GM12878 (cell line): ENCODE measurements at regions not wholly inside any gene's neighbourhood (a gene's known extent, or its start where the extent isn't known, plus 50 kb on each side); places are given as distances from the start of the nearest gene placed in this dataset.

Experiments
- ATAC-seq: fragments of 200-7000 bp; cut with Tn5 transposase; 3 replicates; pipeline ENCODE4 v1.9.1; 2020; ENCODE audit warnings: mild to moderate bottlenecking, moderate library complexity
- BruUV-seq: library from RNA; stranded (reverse); fragments of 400-500 nt; replicated peaks from 2 replicates; lab custom pipeline; 2021; lab: Mats Ljungman, UMichigan
- CTCF ChIA-PET: fragments of 300-600 bp; sonication (Branson Sonifier 250); formaldehyde crosslinking; extraction: SDS; loops from one replicate; lab custom pipeline; 2021; ENCODE audit warnings: inconsistent platforms; lab: Yijun Ruan, JAX
- POLR2A ChIA-PET: fragments of 350-600 bp; formaldehyde crosslinking; extraction: SDS; loops from one replicate; lab custom pipeline; 2021; ENCODE audit warnings: inconsistent platforms; lab: Charles Lee
- RAD21 ChIA-PET: fragments of 300-600 bp; sonication (Branson Sonifier 250); formaldehyde crosslinking; loops from one replicate; lab custom pipeline; 2023; ENCODE audit warnings: antibody characterized with exemption; ENCODE audit not compliant: unreplicated experiment; lab: Charles Lee
- SMC1A ChIA-PET: fragments of 300-600 bp; sonication (Branson Sonifier 250); formaldehyde crosslinking; loops from one replicate; lab custom pipeline; 2023; ENCODE audit not compliant: unreplicated experiment, uncharacterized antibody; lab: Charles Lee
- DNase-seq: peaks from one replicate; pipeline ENCODE4 v3.0.0-alpha.2; 2011; ENCODE audit warnings: low read depth, low spot score
- FAIRE-seq: peaks from 3 replicates; lab custom pipeline; 2011; peaks lifted over from hg19 to GRCh38; lab: Jason Lieb, UNC
- H2AFZ ChIP-seq: 2 replicates; pipeline ENCODE4 v1.6.0; 2011; ENCODE audit warnings: low read depth, low read length, control low read depth; ENCODE audit not compliant: control insufficient read depth
- H3K27ac ChIP-seq: 2 replicates; pipeline ENCODE4 v1.5.1; 2011; ENCODE audit warnings: control low read depth; ENCODE audit not compliant: control insufficient read depth, insufficient read depth
- H3K27me3 ChIP-seq, 2 experiments: replicated peaks in 1 of 2; 2 replicates each; pipeline versions ENCODE4 v1.6.0 to v1.6.1; 2011; ENCODE audit warnings: low read length in 1 of 2; ENCODE audit not compliant: control insufficient read depth in 2 of 2, insufficient read depth in 2 of 2
- H3K36me3 ChIP-seq, 2 experiments: 2 replicates each; pipeline ENCODE4 v1.5.1; 2011; ENCODE audit warnings: low read length in 1 of 2; ENCODE audit not compliant: control insufficient read depth in 2 of 2, insufficient read depth in 2 of 2
- H3K4me1 ChIP-seq: 2 replicates; pipeline ENCODE4 v1.6.1; 2011; ENCODE audit warnings: mild to moderate bottlenecking, low read length, moderate library complexity, mixed read lengths; ENCODE audit not compliant: control insufficient read depth, insufficient read depth
- H3K4me2 ChIP-seq: 2 replicates; pipeline ENCODE4 v1.6.0; 2011; ENCODE audit warnings: control low read depth; ENCODE audit not compliant: control insufficient read depth, insufficient read depth
- H3K4me3 ChIP-seq: fragments of 200-600 bp; sonication (generic); 2 replicates; pipeline ENCODE4 v1.5.1; 2016
- H3K79me2 ChIP-seq: 2 replicates; pipeline ENCODE4 v1.6.0; 2011; ENCODE audit warnings: low read length; ENCODE audit not compliant: control insufficient read depth, insufficient read depth
- H3K9ac ChIP-seq: 2 replicates; pipeline ENCODE4 v1.8.0; 2011; ENCODE audit warnings: low read length, control low read depth, mixed read lengths; ENCODE audit not compliant: control insufficient read depth, insufficient read depth
- H3K9me3 ChIP-seq: replicated peaks from 3 replicates; pipeline ENCODE4 v1.5.1; 2011; ENCODE audit warnings: mild to moderate bottlenecking, low read length; ENCODE audit not compliant: control insufficient read depth, insufficient read depth
- H4K20me1 ChIP-seq: 2 replicates; pipeline ENCODE4 v1.6.0; 2011; ENCODE audit not compliant: control insufficient read depth, insufficient read depth
- BCL11A ChIP-seq: IDR thresholded peaks from 2 replicates; pipeline ENCODE4 v1.6.1; 2011; ENCODE audit warnings: low read depth, low read length
- CBX5 ChIP-seq: sonication (generic); IDR thresholded peaks from 2 replicates; pipeline ENCODE4 v1.6.1; 2016; ENCODE audit warnings: low read depth, moderate library complexity, mild to moderate bottlenecking, inconsistent platforms
- EGR1 ChIP-seq, 2 experiments: IDR thresholded peaks; 1 replicate in 1 of 2; 2 replicates in 1 of 2; pipeline ENCODE4 v1.6.1; 2011 to 2012; ENCODE audit warnings: low read depth in 2 of 2, low read length in 2 of 2, borderline replicate concordance in 1 of 2, mild to moderate bottlenecking in 1 of 2, moderate library complexity in 1 of 2
- FOXM1 ChIP-seq: IDR thresholded peaks from 2 replicates; pipeline ENCODE4 v1.6.1; 2012; ENCODE audit warnings: low read depth, mild to moderate bottlenecking, inconsistent platforms, low read length, moderate library complexity
- HCFC1 ChIP-seq: fragments of 150-350 bp; IDR thresholded peaks from 2 replicates; pipeline ENCODE4 v1.6.1; 2014; ENCODE audit warnings: low read length
- HDAC6 ChIP-seq: fragments of 200-600 bp; sonication (generic); IDR thresholded peaks from one replicate; pipeline ENCODE4 v1.8.0; 2017; ENCODE audit warnings: antibody characterized with exemption; ENCODE audit not compliant: unreplicated experiment
- IRF4 ChIP-seq: IDR thresholded peaks from 2 replicates; pipeline ENCODE4 v1.6.1; 2011; ENCODE audit warnings: low read depth, low read length
- KAT2A ChIP-seq: conservative IDR thresholded peaks from 2 replicates; pipeline ENCODE4 v1.6.1; 2011; ENCODE audit warnings: low read depth, low read length; ENCODE audit not compliant: control insufficient read depth
- MTA2 ChIP-seq: fragments of 450-650 bp; IDR thresholded peaks from 2 replicates; pipeline ENCODE4 v1.6.1; 2016; ENCODE audit warnings: low read depth, mild to moderate bottlenecking, moderate library complexity
- MTA3 ChIP-seq: IDR thresholded peaks from 2 replicates; pipeline ENCODE4 v1.6.1; 2012; ENCODE audit warnings: low read length, inconsistent platforms, borderline replicate concordance
- MYC ChIP-seq: IDR thresholded peaks from 2 replicates; pipeline ENCODE4 v1.6.1; 2011; ENCODE audit warnings: mild to moderate bottlenecking, low read length, moderate library complexity, inconsistent platforms; ENCODE audit not compliant: insufficient read depth, insufficient replicate concordance, insufficient read length, severe bottlenecking
- NFYB ChIP-seq: IDR thresholded peaks from 2 replicates; pipeline ENCODE4 v1.6.1; 2011; ENCODE audit warnings: low read depth, mild to moderate bottlenecking, low read length, improper control_type of control experiment, moderate library complexity; ENCODE audit not compliant: insufficient read depth
- PAX5 ChIP-seq: IDR thresholded peaks from 2 replicates; pipeline ENCODE4 v1.6.1; 2011; ENCODE audit warnings: low read depth, low read length, borderline replicate concordance
- SREBF1 ChIP-seq: IDR thresholded peaks from 2 replicates; pipeline ENCODE4 v1.6.1; 2012; ENCODE audit warnings: mild to moderate bottlenecking, low read length
- TAF1 ChIP-seq: IDR thresholded peaks from 2 replicates; pipeline ENCODE4 v1.6.1; 2011; ENCODE audit warnings: mild to moderate bottlenecking, low read depth, low read length, borderline replicate concordance
- ZBED1 ChIP-seq: IDR thresholded peaks from 2 replicates; pipeline ENCODE4 v1.6.1; 2016; ENCODE audit warnings: borderline replicate concordance
- ZNF274 ChIP-seq: IDR thresholded peaks from one replicate; pipeline ENCODE4 v1.8.0; 2011; ENCODE audit not compliant: insufficient read length, insufficient read depth
- WGBS: methylation state at CpG from one replicate; pipeline ENCODE4 v1.1.6; 2016; ENCODE audit warnings: low lambda C conversion rate; ENCODE audit not compliant: insufficient replicate concordance, insufficient coverage; ENCODE audit errors: missing lambda C conversion rate; 5-methylcytosine and 5-hydroxymethylcytosine counted together
- in situ Hi-C: fragments of 300-500 bp; cut with MboI; formaldehyde crosslinking; loops from 9 replicates; pipeline ENCODE4 v1.14.3; 2018; ENCODE audit warnings: mixed read lengths
- intact Hi-C: fragments of 100-400 bp; cut with micrococcal nuclease; formaldehyde crosslinking; loops from one replicate; pipeline ENCODE4 v1.14.2; 2022; ENCODE audit not compliant: unreplicated experiment
- TF ChIP-seq, protein P1 (sequence below): fragments of 450-650 bp; IDR thresholded peaks from 2 replicates; pipeline ENCODE4 v1.6.1; 2016; ENCODE audit warnings: mild to moderate bottlenecking
- TF ChIP-seq, protein P2 (sequence below): fragments of 450-650 bp; IDR thresholded peaks from 2 replicates; pipeline ENCODE4 v1.6.1; 2018; ENCODE audit warnings: mild to moderate bottlenecking, low read depth, moderate library complexity; ENCODE audit not compliant: partially characterized antibody

DNA sequence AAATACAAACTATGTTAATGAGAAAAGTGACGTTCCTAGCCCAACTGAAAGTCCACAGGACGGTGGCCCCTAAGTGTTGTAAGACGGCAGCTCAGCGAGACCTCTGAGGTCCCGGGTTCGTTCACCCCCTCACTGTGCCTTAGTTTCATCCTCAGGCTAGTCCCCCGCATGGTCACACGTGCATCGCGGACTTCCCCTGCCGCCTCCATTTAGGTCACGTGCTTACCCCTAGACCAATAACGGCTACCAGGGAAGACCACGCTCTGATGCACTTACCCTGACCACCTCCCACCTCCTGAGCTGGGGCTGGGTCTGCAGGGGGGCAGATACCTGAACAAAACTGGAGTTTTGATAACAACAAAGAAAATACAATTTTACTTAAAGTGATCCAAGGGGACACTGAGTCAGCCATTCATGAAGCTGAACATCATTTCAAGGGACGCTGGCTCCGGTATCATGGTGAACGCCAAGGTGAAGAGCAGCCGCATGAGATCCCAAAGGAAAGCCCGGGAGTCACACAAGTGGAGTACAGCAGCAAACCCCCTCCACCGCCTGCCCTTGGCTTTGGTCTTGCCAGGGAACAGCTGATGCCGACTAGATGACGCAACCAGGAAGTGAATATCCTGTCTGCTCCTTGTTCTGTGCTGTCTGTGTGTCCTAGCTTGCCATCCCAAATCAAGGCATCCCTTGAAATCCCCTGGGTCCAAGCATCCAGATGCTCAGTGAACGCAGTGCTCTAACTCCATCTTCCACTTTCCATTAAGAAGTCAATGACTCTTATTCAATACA lies 274.1 kb downstream of the PCNX1 start:
- ATAC-seq (no peak), FAIRE-seq (no peak), DNase-seq (no peak)
- Histone ChIP-seq H3K79me2 (no peaks in the 10 kb centered on the region), H3K27me3 (no peaks in the 10 kb centered on the region; a peak in 2 of 4 replicates), H3K9ac (no peak overlapping the region), H3K4me3 (no peak overlapping the region), H2AFZ (no peak overlapping the region), H3K36me3 (no peaks in the 10 kb centered on the region), H3K27ac (no peak overlapping the region), H3K9me3 (no peaks in the 10 kb centered on the region), H3K4me2 (no peak overlapping the region), H4K20me1 (no peaks in the 10 kb centered on the region), H3K4me1 (no peaks in the 10 kb centered on the region)
- CTCF ChIA-PET = interaction anchor here (0.6 to 1.1 kb wide), 2 partner anchors 8 to 17 kb away, joined by 3 read pairs; no protein-coding TSS in a partner anchor
- RAD21 ChIA-PET = interaction anchor here (0.6 kb wide), 1 partner anchor 206 kb away, joined by 3 read pairs; no protein-coding TSS in a partner anchor
- in situ Hi-C loops = no loop called here
- SMC1A ChIA-PET = interaction anchor here (1.0 to 1.2 kb wide), 3 partner anchors 17 to 141 kb away, joined by 3 to 4 read pairs (median 4); no protein-coding TSS in a partner anchor
- intact Hi-C loops = no loop called here
- 62% methylated on average over 23 of the region's 23 CpGs for WGBS
- BruUV-seq = no TSS peak
- POLR2A ChIA-PET = no interaction called here
- TF ChIP-seq PAX5 (no peak), ZNF274 (no peak), FOXM1 (no peak), KAT2A (no peak), MTA2 (no peak), ZBED1 (no peak), HCFC1 (no peak), CBX5 (no peak), NFYB (no peak), SREBF1 (no peak), MTA3 (no peak), TAF1 (no peak), HDAC6 (no peak), BCL11A (no peak), MYC (no peak), EGR1 (IDR thresholded peaks at IDR 0.05; ENCODE audit: borderline replicate concordance in 1 of 2, low read depth in 2 of 2, low read length in 2 of 2) (no peak), IRF4 (no peak)
- TF ChIP-seq, protein P1, sequence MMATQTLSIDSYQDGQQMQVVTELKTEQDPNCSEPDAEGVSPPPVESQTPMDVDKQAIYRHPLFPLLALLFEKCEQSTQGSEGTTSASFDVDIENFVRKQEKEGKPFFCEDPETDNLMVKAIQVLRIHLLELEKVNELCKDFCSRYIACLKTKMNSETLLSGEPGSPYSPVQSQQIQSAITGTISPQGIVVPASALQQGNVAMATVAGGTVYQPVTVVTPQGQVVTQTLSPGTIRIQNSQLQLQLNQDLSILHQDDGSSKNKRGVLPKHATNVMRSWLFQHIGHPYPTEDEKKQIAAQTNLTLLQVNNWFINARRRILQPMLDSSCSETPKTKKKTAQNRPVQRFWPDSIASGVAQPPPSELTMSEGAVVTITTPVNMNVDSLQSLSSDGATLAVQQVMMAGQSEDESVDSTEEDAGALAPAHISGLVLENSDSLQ = no peak
- TF ChIP-seq, protein P2, sequence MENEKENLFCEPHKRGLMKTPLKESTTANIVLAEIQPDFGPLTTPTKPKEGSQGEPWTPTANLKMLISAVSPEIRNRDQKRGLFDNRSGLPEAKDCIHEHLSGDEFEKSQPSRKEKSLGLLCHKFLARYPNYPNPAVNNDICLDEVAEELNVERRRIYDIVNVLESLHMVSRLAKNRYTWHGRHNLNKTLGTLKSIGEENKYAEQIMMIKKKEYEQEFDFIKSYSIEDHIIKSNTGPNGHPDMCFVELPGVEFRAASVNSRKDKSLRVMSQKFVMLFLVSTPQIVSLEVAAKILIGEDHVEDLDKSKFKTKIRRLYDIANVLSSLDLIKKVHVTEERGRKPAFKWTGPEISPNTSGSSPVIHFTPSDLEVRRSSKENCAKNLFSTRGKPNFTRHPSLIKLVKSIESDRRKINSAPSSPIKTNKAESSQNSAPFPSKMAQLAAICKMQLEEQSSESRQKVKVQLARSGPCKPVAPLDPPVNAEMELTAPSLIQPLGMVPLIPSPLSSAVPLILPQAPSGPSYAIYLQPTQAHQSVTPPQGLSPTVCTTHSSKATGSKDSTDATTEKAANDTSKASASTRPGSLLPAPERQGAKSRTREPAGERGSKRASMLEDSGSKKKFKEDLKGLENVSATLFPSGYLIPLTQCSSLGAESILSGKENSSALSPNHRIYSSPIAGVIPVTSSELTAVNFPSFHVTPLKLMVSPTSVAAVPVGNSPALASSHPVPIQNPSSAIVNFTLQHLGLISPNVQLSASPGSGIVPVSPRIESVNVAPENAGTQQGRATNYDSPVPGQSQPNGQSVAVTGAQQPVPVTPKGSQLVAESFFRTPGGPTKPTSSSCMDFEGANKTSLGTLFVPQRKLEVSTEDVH = no peak
